GM12891 (cell line): ENCODE measurements at regions not wholly inside any gene's neighbourhood (a gene's known extent, or its start where the extent isn't known, plus 50 kb on each side); places are given as distances from the start of the nearest gene placed in this dataset.

Experiments used
- POLR2A ChIP-seq: IDR thresholded peaks from 2 replicates; pipeline ENCODE4 v1.6.1; 2011; ENCODE audit warnings: low read depth, low read length, control low read depth
- POLR2AphosphoS5 ChIP-seq: IDR thresholded peaks from 2 replicates; pipeline ENCODE4 v1.6.1; 2011; ENCODE audit warnings: low read depth, low read length, control low read depth
- TAF1 ChIP-seq: IDR thresholded peaks from 2 replicates; pipeline ENCODE4 v1.6.1; 2011; ENCODE audit warnings: low read depth, low read length, control low read depth

- TF ChIP-seq POLR2A (no peak), TAF1 (no peak), POLR2AphosphoS5 (no peak)
Measured at GRCh38 chr5:1942630-1943029, 59.9 kb upstream of the IRX4 start.
